ENCODE measurements at regions not wholly inside any gene's neighbourhood (a gene's known extent, or its start where the extent isn't known, plus 50 kb on each side); places are given as distances from the start of the nearest gene placed in this dataset.

- 57 to 74% methylated on average over 3 of the region's 3 CpGs for WGBS, 2 donors
Measured at GRCh38 chr17:52465407-52465806, 306.9 kb upstream of the CA10 start.

GRCh38 chr17:52451294-52451861 is 292.9 kb upstream of the CA10 start:
- TF ChIP-seq, protein P1, sequence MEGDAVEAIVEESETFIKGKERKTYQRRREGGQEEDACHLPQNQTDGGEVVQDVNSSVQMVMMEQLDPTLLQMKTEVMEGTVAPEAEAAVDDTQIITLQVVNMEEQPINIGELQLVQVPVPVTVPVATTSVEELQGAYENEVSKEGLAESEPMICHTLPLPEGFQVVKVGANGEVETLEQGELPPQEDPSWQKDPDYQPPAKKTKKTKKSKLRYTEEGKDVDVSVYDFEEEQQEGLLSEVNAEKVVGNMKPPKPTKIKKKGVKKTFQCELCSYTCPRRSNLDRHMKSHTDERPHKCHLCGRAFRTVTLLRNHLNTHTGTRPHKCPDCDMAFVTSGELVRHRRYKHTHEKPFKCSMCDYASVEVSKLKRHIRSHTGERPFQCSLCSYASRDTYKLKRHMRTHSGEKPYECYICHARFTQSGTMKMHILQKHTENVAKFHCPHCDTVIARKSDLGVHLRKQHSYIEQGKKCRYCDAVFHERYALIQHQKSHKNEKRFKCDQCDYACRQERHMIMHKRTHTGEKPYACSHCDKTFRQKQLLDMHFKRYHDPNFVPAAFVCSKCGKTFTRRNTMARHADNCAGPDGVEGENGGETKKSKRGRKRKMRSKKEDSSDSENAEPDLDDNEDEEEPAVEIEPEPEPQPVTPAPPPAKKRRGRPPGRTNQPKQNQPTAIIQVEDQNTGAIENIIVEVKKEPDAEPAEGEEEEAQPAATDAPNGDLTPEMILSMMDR (IDR thresholded peaks at IDR 0.05), result no peak
- no peak for TF ChIP-seq EP300 (IDR thresholded peaks at IDR 0.05)
- TF ChIP-seq POLR2A (IDR thresholded peaks at IDR 0.05), result no peak
- Histone ChIP-seq H3K9me3 (peaks cover 0 to 4% (median 0%) of the 10 kb centered on the region in 4 donors), H3K27me3 (no peaks in the 10 kb centered on the region), H3K27ac (no peak overlapping the region), H3K4me1 (no peaks in the 10 kb centered on the region), H3K36me3 (no peaks in the 10 kb centered on the region), H3K4me3 (no peak overlapping the region)
- no peak for DNase-seq (ENCODE audit: low spot score in 2 of 2)

More at GRCh38 chr17:52465407-52465806, 306.9 kb upstream of the CA10 start:
- H3K4me3 ChIP-seq, result no peak overlapping the region
- H3K27me3 ChIP-seq, result no peaks in the 10 kb centered on the region
- no peak for TF ChIP-seq EP300 (IDR thresholded peaks at IDR 0.05)
- no peak for TF ChIP-seq POLR2A (IDR thresholded peaks at IDR 0.05)
- TF ChIP-seq, protein P1 (IDR thresholded peaks at IDR 0.05), result no peak
- DNase-seq (ENCODE audit: low spot score in 2 of 2), result no peak
- H3K4me1 ChIP-seq, result no peaks in the 10 kb centered on the region
- H3K9me3 ChIP-seq, result peaks cover 0 to 9% (median 0%) of the 10 kb centered on the region in 4 donors
- H3K27ac ChIP-seq, result no peak overlapping the region
- no peaks in the 10 kb centered on the region for H3K36me3 ChIP-seq

DNA sequence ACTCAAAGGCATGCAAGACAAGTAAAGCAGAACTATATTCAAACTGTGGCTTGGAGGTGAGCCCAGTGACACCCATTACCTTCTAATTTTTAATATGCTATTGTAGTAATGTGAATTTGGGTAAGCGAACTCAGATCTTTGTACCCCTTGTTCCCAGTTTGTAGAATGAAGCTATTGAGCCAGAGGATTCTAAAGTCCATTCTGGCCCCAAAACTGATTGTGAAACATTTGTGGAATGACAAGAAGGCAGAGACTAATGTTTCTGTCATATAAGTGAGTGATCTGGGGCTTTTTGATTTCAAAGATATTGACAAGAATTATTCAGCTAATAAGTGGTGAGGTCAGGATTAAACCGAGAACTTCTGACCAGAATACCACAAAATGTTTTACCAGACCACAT is 283.8 kb upstream of the CA10 start:
- Histone ChIP-seq H3K9me3 (peaks cover 0 to 3% (median 0%) of the 10 kb centered on the region in 4 donors), H3K27me3 (no peaks in the 10 kb centered on the region), H3K27ac (no peak overlapping the region), H3K4me3 (no peak overlapping the region), H3K4me1 (no peaks in the 10 kb centered on the region), H3K36me3 (no peaks in the 10 kb centered on the region)
- WGBS, 2 donors, result 68 to 71% methylated on average over 2 of the region's 2 CpGs
- DNase-seq (ENCODE audit: low spot score in 2 of 2), result no peak
- TF ChIP-seq POLR2A (IDR thresholded peaks at IDR 0.05) (no peak), EP300 (IDR thresholded peaks at IDR 0.05) (no peak)
- TF ChIP-seq, protein P1 (IDR thresholded peaks at IDR 0.05), result no peak

- Histone ChIP-seq H3K27ac (no peak overlapping the region), H3K4me1 (no peaks in the 10 kb centered on the region), H3K9me3 (peaks cover 0 to 5% (median 0%) of the 10 kb centered on the region in 4 donors), H3K4me3 (no peak overlapping the region), H3K36me3 (no peaks in the 10 kb centered on the region), H3K27me3 (no peaks in the 10 kb centered on the region)
- TF ChIP-seq, protein P1 (IDR thresholded peaks at IDR 0.05), result no peak
- TF ChIP-seq POLR2A (IDR thresholded peaks at IDR 0.05), result no peak
- no peak for TF ChIP-seq EP300 (IDR thresholded peaks at IDR 0.05)
- DNase-seq (ENCODE audit: low spot score in 2 of 2), result no peak
- 76 to 82% methylated on average over 2 of the region's 2 CpGs for WGBS, 2 donors
Measured at GRCh38 chr17:52420555-52421078, 262.1 kb upstream of the CA10 start.

- Histone ChIP-seq H3K27me3 (no peaks in the 10 kb centered on the region), H3K36me3 (no peaks in the 10 kb centered on the region), H3K9me3 (no peaks in the 10 kb centered on the region), H3K4me1 (no peaks in the 10 kb centered on the region), H3K27ac (no peak overlapping the region), H3K4me3 (no peak overlapping the region)
- TF ChIP-seq POLR2A (IDR thresholded peaks at IDR 0.05) (no peak), EP300 (IDR thresholded peaks at IDR 0.05) (no peak)
- TF ChIP-seq, protein P1 (IDR thresholded peaks at IDR 0.05), result no peak
- no peak for DNase-seq (ENCODE audit: low spot score in 2 of 2)
- 12 to 22% methylated on average over 3 of the region's 3 CpGs for WGBS, 2 donors
Measured at GRCh38 chr17:52419229-52419641, 260.7 kb upstream of the CA10 start.

Measured in tibial nerve (tissue), 4 donors.